OCI-LY3 (cell line): ENCODE measurements at regions not wholly inside any gene's neighbourhood (a gene's known extent, or its start where the extent isn't known, plus 50 kb on each side); places are given as distances from the start of the nearest gene placed in this dataset.

Source experiments
- H2AFZ ChIP-seq: fragments of 200-600, 300-600 bp; shearing (Covaris generic); 2 replicates; pipeline ENCODE4 v1.6.0; 2014; ENCODE audit warnings: antibody characterized with exemption, low read depth, low read length
- H3K27ac ChIP-seq: fragments of 200-600, 300-600 bp; sonication (generic); 2 replicates; pipeline ENCODE4 v1.5.1; 2014; ENCODE audit warnings: mild to moderate bottlenecking, low read length, moderate library complexity, mixed read lengths
- H3K27me3 ChIP-seq: fragments of 200-600, 300-600 bp; sonication (generic); 2 replicates; pipeline ENCODE4 v1.6.1; 2014; ENCODE audit warnings: low read depth, low read length, mixed read lengths
- H3K36me3 ChIP-seq: fragments of 200-600, 300-600 bp; sonication (generic); replicated peaks from 2 replicates; pipeline ENCODE3; 2014; ENCODE audit warnings: low read depth, low read length, mixed read lengths
- H3K4me1 ChIP-seq: fragments of 300-600, 200-600 bp; sonication (generic); 2 replicates; pipeline ENCODE4 v1.6.1; 2014; ENCODE audit warnings: low read length, mixed read lengths
- H3K4me2 ChIP-seq: fragments of 200-600, 300-600 bp; sonication (generic); 2 replicates; pipeline ENCODE4 v1.6.1; 2014; ENCODE audit warnings: low read length, mixed read lengths
- H3K4me3 ChIP-seq: fragments of 300-600, 200-600 bp; sonication (generic); 2 replicates; pipeline ENCODE4 v1.5.1; 2014; ENCODE audit warnings: antibody characterized with exemption, mild to moderate bottlenecking, low read length, moderate library complexity
- H3K79me2 ChIP-seq: fragments of 300-600, 200-600 bp; shearing (Covaris generic); 2 replicates; pipeline ENCODE4 v1.6.1; 2014; ENCODE audit warnings: mild to moderate bottlenecking, low read length, mixed read lengths
- H3K9ac ChIP-seq: fragments of 300-600, 200-600 bp; shearing (Covaris generic); 2 replicates; pipeline ENCODE4 v1.6.0; 2014; ENCODE audit warnings: mild to moderate bottlenecking, low read length, moderate library complexity
- H3K9me3 ChIP-seq: fragments of 200-600, 300-600 bp; shearing (Covaris generic); 2 replicates; pipeline ENCODE4 v1.6.1; 2014; ENCODE audit warnings: low read length, mixed read lengths; ENCODE audit not compliant: insufficient read depth
- H4K20me1 ChIP-seq: fragments of 200-600, 300-600 bp; sonication (generic); 2 replicates; pipeline ENCODE4 v1.6.1; 2016; ENCODE audit warnings: low read length, mixed read lengths; ENCODE audit not compliant: insufficient read depth
- EZH2phosphoT487 ChIP-seq: fragments of 200-600 bp; shearing (Covaris generic); IDR thresholded peaks from 2 replicates; pipeline ENCODE4 v1.6.1; 2018; ENCODE audit warnings: antibody characterized with exemption, mixed run types, low read depth
- TF ChIP-seq, protein P1 (sequence below): fragments of 200-600, 300-600 bp; sonication (generic); IDR thresholded peaks from 2 replicates; pipeline ENCODE4 v1.5.1; 2014; ENCODE audit warnings: antibody characterized with exemption, low read length, low read depth

DNA sequence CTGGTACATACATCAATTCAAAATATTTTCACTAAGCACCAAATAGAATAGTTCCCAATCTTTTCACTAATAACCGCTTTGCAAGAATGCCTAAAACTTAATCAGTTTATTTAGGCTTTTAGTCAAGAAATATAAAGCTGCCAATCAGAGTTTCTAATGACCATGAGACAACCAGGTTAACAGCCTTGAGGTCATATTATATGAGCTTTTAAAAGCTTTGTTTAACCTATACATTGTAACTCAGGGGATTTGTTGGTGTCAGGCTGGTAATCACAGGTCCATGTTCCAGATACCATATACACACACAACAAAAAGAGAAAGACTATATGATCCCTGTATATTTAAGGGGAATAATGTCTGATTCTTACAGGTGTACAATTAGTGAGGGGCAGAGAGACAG is 246.2 kb upstream of the ADGRL2 start:
- Histone ChIP-seq H3K36me3 (no peaks in the 10 kb centered on the region), H3K4me3 (no peak overlapping the region), H3K9me3 (no peaks in the 10 kb centered on the region), H3K4me1 (no peaks in the 10 kb centered on the region), H2AFZ (no peak overlapping the region), H3K9ac (no peak overlapping the region), H3K79me2 (no peaks in the 10 kb centered on the region), H3K27ac (no peak overlapping the region), H3K27me3 (no peaks in the 10 kb centered on the region), H3K4me2 (no peak overlapping the region), H4K20me1 (no peaks in the 10 kb centered on the region)
- TF ChIP-seq, protein P1, sequence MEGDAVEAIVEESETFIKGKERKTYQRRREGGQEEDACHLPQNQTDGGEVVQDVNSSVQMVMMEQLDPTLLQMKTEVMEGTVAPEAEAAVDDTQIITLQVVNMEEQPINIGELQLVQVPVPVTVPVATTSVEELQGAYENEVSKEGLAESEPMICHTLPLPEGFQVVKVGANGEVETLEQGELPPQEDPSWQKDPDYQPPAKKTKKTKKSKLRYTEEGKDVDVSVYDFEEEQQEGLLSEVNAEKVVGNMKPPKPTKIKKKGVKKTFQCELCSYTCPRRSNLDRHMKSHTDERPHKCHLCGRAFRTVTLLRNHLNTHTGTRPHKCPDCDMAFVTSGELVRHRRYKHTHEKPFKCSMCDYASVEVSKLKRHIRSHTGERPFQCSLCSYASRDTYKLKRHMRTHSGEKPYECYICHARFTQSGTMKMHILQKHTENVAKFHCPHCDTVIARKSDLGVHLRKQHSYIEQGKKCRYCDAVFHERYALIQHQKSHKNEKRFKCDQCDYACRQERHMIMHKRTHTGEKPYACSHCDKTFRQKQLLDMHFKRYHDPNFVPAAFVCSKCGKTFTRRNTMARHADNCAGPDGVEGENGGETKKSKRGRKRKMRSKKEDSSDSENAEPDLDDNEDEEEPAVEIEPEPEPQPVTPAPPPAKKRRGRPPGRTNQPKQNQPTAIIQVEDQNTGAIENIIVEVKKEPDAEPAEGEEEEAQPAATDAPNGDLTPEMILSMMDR: no peak
- TF ChIP-seq EZH2phosphoT487: no peak

DNA sequence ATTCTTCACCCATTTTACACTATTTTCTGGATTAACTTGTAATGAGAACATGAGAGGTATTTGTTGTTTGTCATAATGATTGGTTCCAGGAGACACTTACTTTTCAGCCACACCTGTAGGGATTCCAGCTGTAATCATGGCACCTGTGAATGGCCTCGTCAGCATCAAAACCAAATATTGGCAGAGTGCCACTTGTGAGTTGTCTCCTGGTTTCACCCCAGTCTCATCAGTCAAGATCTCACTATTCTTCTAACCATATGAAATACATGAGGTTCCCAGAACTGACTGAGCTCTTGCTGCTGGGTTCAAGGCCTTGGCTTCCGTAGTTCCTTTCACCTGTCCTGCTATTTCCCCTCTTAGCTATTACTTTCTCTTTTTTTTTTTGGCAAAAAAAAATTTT is 246.6 kb upstream of the ADGRL2 start:
- H4K20me1 ChIP-seq: no peaks in the 10 kb centered on the region
- no peak overlapping the region for H3K4me2 ChIP-seq
- no peaks in the 10 kb centered on the region for H3K36me3 ChIP-seq
- no peak overlapping the region for H3K4me3 ChIP-seq
- no peak overlapping the region for H3K27ac ChIP-seq
- H2AFZ ChIP-seq: no peak overlapping the region
- peaks cover 4% of the 10 kb centered on the region for H3K4me1 ChIP-seq
- TF ChIP-seq, protein P1: no peak
- H3K79me2 ChIP-seq: no peaks in the 10 kb centered on the region
- no peaks in the 10 kb centered on the region for H3K27me3 ChIP-seq
- no peaks in the 10 kb centered on the region for H3K9me3 ChIP-seq
- no peak overlapping the region for H3K9ac ChIP-seq

DNA sequence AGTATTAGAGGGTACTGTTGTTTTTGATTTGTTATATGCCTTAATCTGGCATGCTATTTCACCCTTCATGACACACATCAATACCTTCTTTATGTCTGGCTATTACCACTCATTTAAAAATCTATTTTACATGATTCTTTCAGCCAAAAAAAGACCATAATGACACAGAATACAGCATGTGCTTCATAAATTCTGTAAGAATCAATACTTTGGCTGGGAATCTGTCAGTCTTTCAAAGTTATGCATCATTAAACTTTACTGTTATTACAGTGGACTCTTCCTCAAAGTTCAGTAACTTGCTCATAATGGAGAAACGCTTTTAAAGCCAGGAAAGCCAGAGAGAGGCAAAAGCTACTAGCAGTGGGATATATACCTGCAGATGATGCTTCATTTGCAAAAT is 247.2 kb upstream of the ADGRL2 start:
- no peaks in the 10 kb centered on the region for H3K27me3 ChIP-seq
- H3K36me3 ChIP-seq: no peaks in the 10 kb centered on the region
- H3K27ac ChIP-seq: no peak overlapping the region
- no peaks in the 10 kb centered on the region for H4K20me1 ChIP-seq
- no peak for TF ChIP-seq EZH2phosphoT487
- TF ChIP-seq, protein P1: no peak
- no peak overlapping the region for H3K4me2 ChIP-seq
- H3K9me3 ChIP-seq: no peaks in the 10 kb centered on the region
- no peak overlapping the region for H3K9ac ChIP-seq
- H3K4me3 ChIP-seq: no peak overlapping the region
- H2AFZ ChIP-seq: no peak overlapping the region
- peaks cover 10% of the 10 kb centered on the region for H3K4me1 ChIP-seq
- H3K79me2 ChIP-seq: no peaks in the 10 kb centered on the region

DNA sequence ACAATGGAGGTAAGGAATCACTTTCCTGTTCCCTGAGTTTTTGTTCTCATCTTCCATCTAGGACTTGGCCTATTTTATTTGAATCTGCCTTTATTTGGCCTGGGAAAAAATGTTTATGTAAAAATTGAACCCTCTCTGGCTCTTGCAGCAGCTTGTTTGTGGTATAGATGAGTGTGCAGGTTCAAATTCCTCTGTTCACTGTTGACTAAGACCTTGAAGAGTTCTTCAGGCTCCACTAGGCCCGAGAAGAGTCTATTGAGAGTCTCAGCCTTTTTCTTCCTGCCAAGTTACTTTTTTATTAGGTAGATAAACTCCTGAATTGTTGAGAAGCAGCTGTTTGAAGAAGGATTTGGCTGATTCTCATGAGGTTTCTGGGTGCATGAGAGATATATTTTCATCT is 248.8 kb upstream of the ADGRL2 start:
- Histone ChIP-seq H3K79me2 (no peaks in the 10 kb centered on the region), H3K27me3 (no peaks in the 10 kb centered on the region), H3K4me2 (no peak overlapping the region), H3K4me1 (peaks cover 26% of the 10 kb centered on the region), H3K27ac (no peak overlapping the region), H3K9me3 (no peaks in the 10 kb centered on the region), H4K20me1 (no peaks in the 10 kb centered on the region), H3K9ac (no peak overlapping the region), H2AFZ (no peak overlapping the region), H3K36me3 (no peaks in the 10 kb centered on the region), H3K4me3 (no peak overlapping the region)
- TF ChIP-seq, protein P1: no peak
- TF ChIP-seq EZH2phosphoT487: no peak
